Glutamatergic neuron (in vitro differentiated cells): ENCODE measurements at regions not wholly inside any gene's neighbourhood (a gene's known extent, or its start where the extent isn't known, plus 50 kb on each side); places are given as distances from the start of the nearest gene placed in this dataset.
"Not testable (repeated sequence)": the region's sequence is repeated elsewhere in the genome, so short reads cannot be mapped to it uniquely, and the experiment has no call there.

Experiments
- DNase-seq: peaks from one replicate; pipeline ENCODE4 v3.0.0; 2022
- H3K27ac Mint-ChIP-seq: one replicate; pipeline ENCODE4 v1.8.0; 2020; ENCODE audit warnings: mild to moderate bottlenecking, mixed read lengths, inconsistent platforms; ENCODE audit not compliant: unreplicated experiment
- H3K27me3 Mint-ChIP-seq: one replicate; pipeline ENCODE4 v1.8.0; 2020; ENCODE audit warnings: mild to moderate bottlenecking, moderate library complexity, mixed read lengths, inconsistent platforms; ENCODE audit not compliant: unreplicated experiment
- H3K36me3 Mint-ChIP-seq: one replicate; pipeline ENCODE4 v1.8.0; 2020; ENCODE audit warnings: mild to moderate bottlenecking, mixed read lengths, inconsistent platforms; ENCODE audit not compliant: unreplicated experiment
- H3K4me1 Mint-ChIP-seq: one replicate; pipeline ENCODE4 v1.8.0; 2020; ENCODE audit warnings: mild to moderate bottlenecking, low read depth, mixed read lengths, inconsistent platforms; ENCODE audit not compliant: unreplicated experiment
- H3K4me3 Mint-ChIP-seq: one replicate; pipeline ENCODE4 v1.8.0; 2020; ENCODE audit warnings: mild to moderate bottlenecking, mixed read lengths, inconsistent platforms; ENCODE audit not compliant: unreplicated experiment
- H3K9me3 Mint-ChIP-seq: one replicate; pipeline ENCODE4 v1.8.0; 2020; ENCODE audit warnings: mild to moderate bottlenecking, moderate library complexity, mixed read lengths, inconsistent platforms; ENCODE audit not compliant: unreplicated experiment
- TF ChIP-seq, protein P1 (sequence below): fragments of 200-600 bp; sonication (generic); IDR thresholded peaks from one replicate; pipeline ENCODE4 v1.5.0; 2021; ENCODE audit not compliant: partially characterized antibody, unreplicated experiment

- Mint-ChIP-seq H3K36me3 (no peaks in the 10 kb centered on the region), H3K4me1 (no peaks in the 10 kb centered on the region), H3K9me3 (no peaks in the 10 kb centered on the region), H3K4me3 (no peak overlapping the region), H3K27me3 (no peaks in the 10 kb centered on the region), H3K27ac (no peak overlapping the region)
- no peak for DNase-seq
- TF ChIP-seq, protein P1, sequence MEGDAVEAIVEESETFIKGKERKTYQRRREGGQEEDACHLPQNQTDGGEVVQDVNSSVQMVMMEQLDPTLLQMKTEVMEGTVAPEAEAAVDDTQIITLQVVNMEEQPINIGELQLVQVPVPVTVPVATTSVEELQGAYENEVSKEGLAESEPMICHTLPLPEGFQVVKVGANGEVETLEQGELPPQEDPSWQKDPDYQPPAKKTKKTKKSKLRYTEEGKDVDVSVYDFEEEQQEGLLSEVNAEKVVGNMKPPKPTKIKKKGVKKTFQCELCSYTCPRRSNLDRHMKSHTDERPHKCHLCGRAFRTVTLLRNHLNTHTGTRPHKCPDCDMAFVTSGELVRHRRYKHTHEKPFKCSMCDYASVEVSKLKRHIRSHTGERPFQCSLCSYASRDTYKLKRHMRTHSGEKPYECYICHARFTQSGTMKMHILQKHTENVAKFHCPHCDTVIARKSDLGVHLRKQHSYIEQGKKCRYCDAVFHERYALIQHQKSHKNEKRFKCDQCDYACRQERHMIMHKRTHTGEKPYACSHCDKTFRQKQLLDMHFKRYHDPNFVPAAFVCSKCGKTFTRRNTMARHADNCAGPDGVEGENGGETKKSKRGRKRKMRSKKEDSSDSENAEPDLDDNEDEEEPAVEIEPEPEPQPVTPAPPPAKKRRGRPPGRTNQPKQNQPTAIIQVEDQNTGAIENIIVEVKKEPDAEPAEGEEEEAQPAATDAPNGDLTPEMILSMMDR = no peak
Measured at GRCh38 chr21:23585419-23585818, 2021.9 kb downstream of the MRPL39 start.

DNA sequence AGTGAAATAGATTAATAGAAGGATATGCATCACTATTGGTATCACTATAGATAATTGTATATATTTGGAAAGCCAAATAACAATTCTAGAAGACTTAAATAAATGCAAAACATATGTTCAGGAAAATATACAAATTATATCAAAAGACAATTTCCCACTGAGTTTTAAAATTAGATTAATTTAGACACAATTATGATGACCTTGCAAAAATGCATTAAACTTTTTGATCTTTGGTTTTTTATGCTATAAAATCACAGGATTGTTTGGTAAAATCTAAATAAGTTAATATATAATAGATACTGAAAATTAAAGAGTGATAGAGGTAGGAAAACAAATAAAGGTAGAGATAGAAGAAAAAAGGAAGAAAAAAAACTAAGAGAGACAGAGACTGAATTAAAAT is 2027.7 kb downstream of the MRPL39 start:
- DNase-seq = no peak
- Mint-ChIP-seq H3K4me3 (no peak overlapping the region), H3K36me3 (no peaks in the 10 kb centered on the region), H3K27ac (no peak overlapping the region), H3K4me1 (no peaks in the 10 kb centered on the region), H3K27me3 (peaks cover 2% of the 10 kb centered on the region), H3K9me3 (no peaks in the 10 kb centered on the region)
- TF ChIP-seq, protein P1 = no peak

DNA sequence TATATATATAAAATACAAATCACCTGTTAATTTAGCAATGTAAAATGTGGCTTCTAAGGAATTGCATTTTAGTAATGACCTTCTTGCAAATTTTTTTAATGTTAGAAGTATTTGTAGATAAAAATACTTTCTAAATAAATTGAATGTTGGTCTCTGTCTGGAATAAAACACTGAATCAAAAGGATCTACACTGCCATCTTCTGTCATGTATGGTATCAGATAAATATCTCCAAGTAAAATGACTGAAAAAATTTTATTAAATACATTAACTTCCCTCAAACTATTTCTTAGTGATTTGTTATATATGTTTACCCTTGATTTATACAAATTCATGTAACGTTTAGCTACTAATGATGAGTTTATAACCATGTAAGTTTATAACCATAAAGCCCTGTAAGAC is 2029.3 kb downstream of the MRPL39 start:
- Mint-ChIP-seq H3K9me3 (no peaks in the 10 kb centered on the region), H3K4me3 (no peak overlapping the region), H3K27me3 (peaks cover 2% of the 10 kb centered on the region), H3K36me3 (no peaks in the 10 kb centered on the region), H3K4me1 (no peaks in the 10 kb centered on the region), H3K27ac (no peak overlapping the region)
- no peak for DNase-seq
- TF ChIP-seq, protein P1 = peak; percentile 26

GRCh38 chr21:23574932-23575331 is 2032.3 kb downstream of the MRPL39 start:
- Mint-ChIP-seq H3K4me3 (no peak overlapping the region), H3K4me1 (peaks cover 8% of the 10 kb centered on the region), H3K9me3 (no peaks in the 10 kb centered on the region), H3K27me3 (peaks cover 2% of the 10 kb centered on the region), H3K27ac (no peak overlapping the region), H3K36me3 (no peaks in the 10 kb centered on the region)
- no peak for DNase-seq
- TF ChIP-seq, protein P1 = no peak

- H3K27ac Mint-ChIP-seq, H3K4me3 Mint-ChIP-seq, DNase-seq, H3K4me1 Mint-ChIP-seq, H3K27me3 Mint-ChIP-seq, H3K9me3 Mint-ChIP-seq, H3K36me3 Mint-ChIP-seq: not testable (repeated sequence)
Measured at GRCh38 chr21:23548924-23549323, 2058.4 kb downstream of the MRPL39 start.

GRCh38 chr21:23543333-23543732 is 2063.9 kb downstream of the MRPL39 start:
- peaks cover 3% of the 10 kb centered on the region for H3K9me3 Mint-ChIP-seq
- TF ChIP-seq, protein P1 = no peak
- no peak overlapping the region for H3K27ac Mint-ChIP-seq
- H3K4me1 Mint-ChIP-seq = peaks cover 11% of the 10 kb centered on the region
- DNase-seq = no peak
- no peak overlapping the region for H3K4me3 Mint-ChIP-seq
- H3K27me3 Mint-ChIP-seq = peaks cover 2% of the 10 kb centered on the region
- no peaks in the 10 kb centered on the region for H3K36me3 Mint-ChIP-seq
